IMR-90 (cell line): ENCODE measurements at regions not wholly inside any gene's neighbourhood (a gene's known extent, or its start where the extent isn't known, plus 50 kb on each side); places are given as distances from the start of the nearest gene placed in this dataset.
A peak's percentile ranks its signal among the peaks of the same experiment; 100 is the strongest.

ENCODE experiments used
- ATAC-seq: fragments of 200-7000 bp; cut with Tn5 transposase; 2 replicates; pipeline ENCODE4 v1.9.1; 2020; ENCODE audit warnings: low read depth, mild to moderate bottlenecking, moderate library complexity
- BruUV-seq: library from RNA; stranded (reverse); fragments of 400-500 nt; replicated peaks from 2 replicates; lab custom pipeline; 2021; lab: Mats Ljungman, UMichigan
- CTCF ChIA-PET: fragments of 300-600 bp; formaldehyde crosslinking; extraction: SDS; loops from one replicate; lab custom pipeline; 2021; ENCODE audit warnings: antibody characterized with exemption; lab: Yijun Ruan, JAX
- POLR2A ChIA-PET: fragments of 300-600 bp; sonication (Branson Sonifier 250); formaldehyde crosslinking; loops from one replicate; lab custom pipeline; 2022; ENCODE audit warnings: antibody characterized with exemption; ENCODE audit not compliant: unreplicated experiment; lab: Charles Lee
- DNase-seq: peaks from one replicate; pipeline ENCODE4 v3.0.0; 2013
- H2AFZ ChIP-seq: replicated peaks from 2 replicates; pipeline ENCODE3; 2013; ENCODE audit warnings: low read length, mild to moderate bottlenecking; ENCODE audit not compliant: poor library complexity
- H2AK5ac ChIP-seq: 2 replicates; pipeline ENCODE4 v1.6.1; 2013; ENCODE audit warnings: low read depth, low read length, inconsistent platforms
- H2AK9ac ChIP-seq: replicated peaks from 2 replicates; pipeline ENCODE3; 2013; ENCODE audit warnings: mild to moderate bottlenecking, low read depth, low read length, moderate library complexity; ENCODE audit not compliant: poor library complexity
- H2BK120ac ChIP-seq: 2 replicates; pipeline ENCODE4 v1.6.1; 2013; ENCODE audit warnings: low read depth, low read length, inconsistent platforms
- H2BK15ac ChIP-seq: 3 replicates; pipeline ENCODE4 v1.6.1; 2013; ENCODE audit warnings: low read depth, low read length, inconsistent platforms
- H2BK20ac ChIP-seq: 2 replicates; pipeline ENCODE4 v1.6.1; 2013; ENCODE audit warnings: low read depth, mild to moderate bottlenecking, inconsistent platforms, low read length, moderate library complexity
- H2BK5ac ChIP-seq: 2 replicates; pipeline ENCODE4 v1.6.1; 2013; ENCODE audit warnings: mild to moderate bottlenecking, low read depth, low read length, inconsistent platforms; ENCODE audit not compliant: poor library complexity, severe bottlenecking
- H3K14ac ChIP-seq: replicated peaks from 2 replicates; pipeline ENCODE4 v1.6.1; 2013; ENCODE audit warnings: low read depth, low read length, inconsistent platforms
- H3K18ac ChIP-seq: 2 replicates; pipeline ENCODE4 v1.6.1; 2013; ENCODE audit warnings: low read depth, low read length, control low read depth
- H3K23ac ChIP-seq: 2 replicates; pipeline ENCODE4 v1.6.1; 2013; ENCODE audit warnings: low read depth, low read length, inconsistent platforms
- H3K27ac ChIP-seq: 2 replicates; pipeline ENCODE4 v1.5.1; 2013; ENCODE audit warnings: mild to moderate bottlenecking, control low read depth, low read length; ENCODE audit not compliant: insufficient read depth
- H3K27me3 ChIP-seq: 2 replicates; pipeline ENCODE4 v1.6.1; 2013; ENCODE audit warnings: low read length; ENCODE audit not compliant: control insufficient read depth, insufficient read depth
- H3K36me3 ChIP-seq: 2 replicates; pipeline ENCODE4 v1.6.1; 2013; ENCODE audit warnings: low read length, mixed read lengths; ENCODE audit not compliant: control insufficient read depth, insufficient read depth
- H3K4ac ChIP-seq: 2 replicates; pipeline ENCODE4 v1.6.1; 2013; ENCODE audit warnings: low read depth, low read length, inconsistent platforms
- H3K4me1 ChIP-seq: 2 replicates; pipeline ENCODE4 v1.6.1; 2013; ENCODE audit warnings: low read length, mixed read lengths; ENCODE audit not compliant: control insufficient read depth, insufficient read depth
- H3K4me2 ChIP-seq: 2 replicates; pipeline ENCODE4 v1.6.1; 2013; ENCODE audit warnings: low read depth, mild to moderate bottlenecking, control low read depth, low read length, moderate library complexity
- H3K4me3 ChIP-seq: 2 replicates; pipeline ENCODE4 v1.5.1; 2013; ENCODE audit warnings: low read depth, mild to moderate bottlenecking, control low read depth, low read length, moderate library complexity; ENCODE audit not compliant: insufficient read depth
- H3K56ac ChIP-seq: 2 replicates; pipeline ENCODE4 v1.6.1; 2013; ENCODE audit warnings: low read length, inconsistent platforms; ENCODE audit not compliant: insufficient read depth; ENCODE audit errors: extremely low read depth
- H3K79me1 ChIP-seq, 2 experiments: 2 replicates each; pipeline ENCODE4 v1.6.1; 2013; ENCODE audit warnings: low read length in 2 of 2, inconsistent platforms in 1 of 2, low read depth in 1 of 2
- H3K9ac ChIP-seq: 2 replicates; pipeline ENCODE4 v1.6.1; 2013; ENCODE audit warnings: low read depth, low read length, control low read depth
- H3K9me1 ChIP-seq: 2 replicates; pipeline ENCODE4 v1.6.1; 2013; ENCODE audit warnings: low read length, inconsistent platforms; ENCODE audit not compliant: insufficient read depth
- H3K9me3 ChIP-seq: 2 replicates; pipeline ENCODE4 v1.6.1; 2013; ENCODE audit warnings: low read length; ENCODE audit not compliant: control insufficient read depth, insufficient read depth
- H4K20me1 ChIP-seq: 2 replicates; pipeline ENCODE4 v1.6.1; 2013; ENCODE audit warnings: low read length, inconsistent platforms; ENCODE audit not compliant: insufficient read depth
- H4K5ac ChIP-seq: 2 replicates; pipeline ENCODE4 v1.6.1; 2013; ENCODE audit warnings: mild to moderate bottlenecking, low read depth, low read length, control low read depth
- H4K8ac ChIP-seq, 2 experiments: 2 replicates each; pipeline ENCODE4 v1.6.1; 2013; ENCODE audit warnings: low read depth in 2 of 2, low read length in 2 of 2, control low read depth in 1 of 2, inconsistent platforms in 1 of 2
- H4K91ac ChIP-seq: 2 replicates; pipeline ENCODE4 v1.6.1; 2013; ENCODE audit warnings: low read depth, low read length, inconsistent platforms; ENCODE audit not compliant: insufficient read depth
- BHLHE40 ChIP-seq: fragments of 150-350 bp; IDR thresholded peaks from 2 replicates; pipeline ENCODE4 v1.6.1; 2016; ENCODE audit warnings: mild to moderate bottlenecking, low read depth, low read length
- CEBPB ChIP-seq: IDR thresholded peaks from 2 replicates; pipeline ENCODE4 v1.6.1; 2012; ENCODE audit warnings: low read depth, low read length, improper control_type of control experiment
- CHD1 ChIP-seq: IDR thresholded peaks from 2 replicates; pipeline ENCODE4 v1.6.1; 2012; ENCODE audit warnings: low read depth, low read length, improper control_type of control experiment
- FOS ChIP-seq: fragments of 150-350 bp; IDR thresholded peaks from 2 replicates; pipeline ENCODE4 v1.6.1; 2016; ENCODE audit warnings: low read depth, low read length
- MAFK ChIP-seq: IDR thresholded peaks from 2 replicates; pipeline ENCODE4 v1.6.1; 2012; ENCODE audit warnings: low read depth, low read length, improper control_type of control experiment
- MAZ ChIP-seq: IDR thresholded peaks from 2 replicates; pipeline ENCODE4 v1.6.1; 2012; ENCODE audit warnings: low read depth, mild to moderate bottlenecking, low read length, improper control_type of control experiment, moderate library complexity, borderline replicate concordance
- MXI1 ChIP-seq: IDR thresholded peaks from 2 replicates; pipeline ENCODE4 v1.6.1; 2012; ENCODE audit warnings: low read depth, mild to moderate bottlenecking, low read length, moderate library complexity, borderline replicate concordance
- NFE2L2 ChIP-seq: fragments of 150-350 bp; IDR thresholded peaks from 2 replicates; pipeline ENCODE4 v1.6.1; 2016; ENCODE audit warnings: low read depth, mild to moderate bottlenecking, low read length
- POLR2A ChIP-seq: IDR thresholded peaks from 2 replicates; pipeline ENCODE4 v1.6.1; 2012; ENCODE audit warnings: mild to moderate bottlenecking, low read depth, low read length
- RAD21 ChIP-seq: IDR thresholded peaks from 2 replicates; pipeline ENCODE4 v1.6.1; 2012; ENCODE audit warnings: low read length, improper control_type of control experiment
- RCOR1 ChIP-seq: IDR thresholded peaks from 2 replicates; pipeline ENCODE4 v1.6.1; 2012; ENCODE audit warnings: mild to moderate bottlenecking, low read length, improper control_type of control experiment; ENCODE audit not compliant: insufficient replicate concordance
- RFX5 ChIP-seq: IDR thresholded peaks from 2 replicates; pipeline ENCODE4 v1.8.0; 2012; ENCODE audit warnings: low read depth, mild to moderate bottlenecking, low read length, moderate library complexity
- SMC3 ChIP-seq: fragments of 150-350 bp; IDR thresholded peaks from 2 replicates; pipeline ENCODE4 v1.6.1; 2016; ENCODE audit warnings: low read depth, mild to moderate bottlenecking, antibody characterized with exemption, low read length, moderate library complexity
- WGBS, 2 experiments: methylation state at CpG; one replicate each; pipeline versions ENCODE4 v1.1.5 to v1.1.7; 2013; ENCODE audit warnings: missing lambda C conversion rate in 2 of 2; ENCODE audit not compliant: insufficient read length in 1 of 2; ENCODE audit errors: extremely low coverage in 2 of 2; 5-methylcytosine and 5-hydroxymethylcytosine counted together
- dilution Hi-C: fragments of 300-500 bp; cut with HindIII; formaldehyde crosslinking; loops from one replicate; pipeline ENCODE4 v1.14.3; 2018; ENCODE audit warnings: low sequenced_read_pairs; ENCODE audit not compliant: unreplicated experiment
- in situ Hi-C: fragments of 300-500 bp; cut with MboI; formaldehyde crosslinking; loops from 3 replicates; pipeline ENCODE4 v1.14.3; 2019; ENCODE audit warnings: low sequenced_read_pairs, inconsistent platforms, mixed read lengths
- intact Hi-C: fragments of 100-400 bp; cut with micrococcal nuclease; formaldehyde crosslinking; loops from 2 replicates; pipeline ENCODE4 v1.10.0; 2022
- TF ChIP-seq, protein P1 (sequence below): fragments of 150-350 bp; IDR thresholded peaks from 2 replicates; pipeline ENCODE4 v1.6.1; 2017; ENCODE audit warnings: mild to moderate bottlenecking, antibody characterized with exemption, low read length, low read depth
- TF ChIP-seq, protein P2 (sequence below): conservative IDR thresholded peaks from 2 replicates; pipeline ENCODE4 v1.5.1; 2012; ENCODE audit warnings: mild to moderate bottlenecking, low read depth, low read length, improper control_type of control experiment

DNA sequence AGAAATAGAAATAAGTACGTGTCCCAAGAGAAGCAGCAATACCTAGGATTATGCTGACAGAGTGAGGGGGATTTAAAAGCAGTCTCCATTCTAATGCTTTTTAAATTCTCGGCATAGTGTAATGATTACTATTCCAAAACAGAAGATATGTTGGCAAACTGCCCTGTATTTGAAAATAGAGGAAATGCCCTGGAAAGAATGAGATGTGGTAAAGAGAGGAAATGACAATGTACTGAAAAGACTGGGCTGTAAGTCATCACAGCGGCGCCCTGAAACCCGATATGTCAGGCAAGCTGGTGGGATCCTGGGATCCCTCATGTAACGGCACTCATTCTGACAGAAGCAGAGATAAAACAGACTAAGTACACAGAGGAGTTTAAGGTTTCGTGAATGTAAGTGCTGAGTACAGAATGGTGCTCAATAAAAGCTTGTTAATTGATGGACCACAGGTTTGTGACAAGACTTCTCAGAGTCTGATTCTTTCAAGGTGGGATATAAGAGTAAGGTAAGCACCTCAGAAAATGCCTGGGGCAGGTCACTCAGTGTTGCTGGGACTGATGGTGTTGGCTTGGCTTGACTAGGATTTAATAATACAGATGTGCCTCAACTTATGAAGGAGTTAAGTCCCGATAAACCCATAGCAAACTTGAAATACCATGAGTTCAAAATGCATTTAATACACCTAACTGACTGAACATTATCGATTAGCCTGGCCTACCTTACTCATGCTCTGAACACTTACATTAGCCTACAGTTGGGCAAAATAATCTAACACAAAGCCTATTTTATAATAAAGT lies 91.4 kb downstream of the NFKBIZ start:
- CTCF ChIA-PET = no interaction called here
- peak overlapping the region; percentile 27; the same call in 1 of the 2 replicates for H3K4me3 ChIP-seq
- peak overlapping the region; percentile 100 for H3K18ac ChIP-seq
- peak overlapping the region; percentile 1 for H2AFZ ChIP-seq
- ATAC-seq (peak; percentile 76), DNase-seq (peak; percentile 98)
- H2AK5ac ChIP-seq = peak overlapping the region; percentile 48
- H2BK20ac ChIP-seq = peak overlapping the region; percentile 96
- peak overlapping the region; percentile 87 for H4K91ac ChIP-seq
- no peaks in the 10 kb centered on the region for H3K27me3 ChIP-seq
- peak overlapping the region; percentile 92 for H3K4me2 ChIP-seq
- no peaks in the 10 kb centered on the region for H4K20me1 ChIP-seq
- peak overlapping the region; percentile 97 for H3K4ac ChIP-seq
- WGBS, 2 experiments = 4% methylated on average over 5 of the region's 9 CpGs; no CpG with 5 or more reads in 1 of the 2 experiments
- peak overlapping the region; percentile 71 to 88 for H4K8ac ChIP-seq
- in situ Hi-C loops = no loop called here
- peak overlapping the region; percentile 90 for H3K27ac ChIP-seq
- intact Hi-C loops = loop anchor here (2.0 kb wide), 3 partner anchors 90 to 284 kb away; no protein-coding TSS in a partner anchor
- peak overlapping the region; percentile 76 for H3K23ac ChIP-seq
- dilution Hi-C loops = no loop called here
- H3K9me1 ChIP-seq = peaks cover 4% of the 10 kb centered on the region
- H3K9me3 ChIP-seq = no peaks in the 10 kb centered on the region
- H3K36me3 ChIP-seq = no peaks in the 10 kb centered on the region
- peaks cover 27% of the 10 kb centered on the region for H3K4me1 ChIP-seq
- H2AK9ac ChIP-seq = no peak overlapping the region
- H2BK15ac ChIP-seq = peak overlapping the region; percentile 99
- POLR2A ChIA-PET = no interaction called here
- peak overlapping the region; percentile 97 for H2BK120ac ChIP-seq
- peak overlapping the region; percentile 92 for H3K56ac ChIP-seq
- H3K9ac ChIP-seq = peak overlapping the region; percentile 70
- H3K14ac ChIP-seq = peak overlapping the region; percentile 56
- BruUV-seq = TSS peak; percentile 86
- H4K5ac ChIP-seq = peak overlapping the region; percentile 98
- peak overlapping the region; percentile 93 for H2BK5ac ChIP-seq
- H3K79me1 ChIP-seq = peaks cover 0 to 27% of the 10 kb centered on the region in 2 experiments; a peak in 3 of 4 replicates
- no peak for TF ChIP-seq MAZ
- TF ChIP-seq, protein P1, sequence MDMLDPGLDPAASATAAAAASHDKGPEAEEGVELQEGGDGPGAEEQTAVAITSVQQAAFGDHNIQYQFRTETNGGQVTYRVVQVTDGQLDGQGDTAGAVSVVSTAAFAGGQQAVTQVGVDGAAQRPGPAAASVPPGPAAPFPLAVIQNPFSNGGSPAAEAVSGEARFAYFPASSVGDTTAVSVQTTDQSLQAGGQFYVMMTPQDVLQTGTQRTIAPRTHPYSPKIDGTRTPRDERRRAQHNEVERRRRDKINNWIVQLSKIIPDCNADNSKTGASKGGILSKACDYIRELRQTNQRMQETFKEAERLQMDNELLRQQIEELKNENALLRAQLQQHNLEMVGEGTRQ = no peak
- TF ChIP-seq POLR2A = peak; percentile 73
- TF ChIP-seq NFE2L2 = peak; percentile 22; the same call in 1 of the 2 replicates
- 0 out of 2 replicates have a peak, but pooled peaks have one; percentile 27 for TF ChIP-seq MXI1
- TF ChIP-seq RAD21 = peak; percentile 15; the same call in 1 of the 2 replicates
- TF ChIP-seq SMC3 = 0 out of 2 replicates have a peak, but pooled peaks have one; percentile 9
- TF ChIP-seq CEBPB = peak; percentile 59
- peak; percentile 33; the same call in 1 of the 2 replicates for TF ChIP-seq BHLHE40
- TF ChIP-seq CHD1 = no peak
- TF ChIP-seq RCOR1 = no peak
- TF ChIP-seq, protein P2, sequence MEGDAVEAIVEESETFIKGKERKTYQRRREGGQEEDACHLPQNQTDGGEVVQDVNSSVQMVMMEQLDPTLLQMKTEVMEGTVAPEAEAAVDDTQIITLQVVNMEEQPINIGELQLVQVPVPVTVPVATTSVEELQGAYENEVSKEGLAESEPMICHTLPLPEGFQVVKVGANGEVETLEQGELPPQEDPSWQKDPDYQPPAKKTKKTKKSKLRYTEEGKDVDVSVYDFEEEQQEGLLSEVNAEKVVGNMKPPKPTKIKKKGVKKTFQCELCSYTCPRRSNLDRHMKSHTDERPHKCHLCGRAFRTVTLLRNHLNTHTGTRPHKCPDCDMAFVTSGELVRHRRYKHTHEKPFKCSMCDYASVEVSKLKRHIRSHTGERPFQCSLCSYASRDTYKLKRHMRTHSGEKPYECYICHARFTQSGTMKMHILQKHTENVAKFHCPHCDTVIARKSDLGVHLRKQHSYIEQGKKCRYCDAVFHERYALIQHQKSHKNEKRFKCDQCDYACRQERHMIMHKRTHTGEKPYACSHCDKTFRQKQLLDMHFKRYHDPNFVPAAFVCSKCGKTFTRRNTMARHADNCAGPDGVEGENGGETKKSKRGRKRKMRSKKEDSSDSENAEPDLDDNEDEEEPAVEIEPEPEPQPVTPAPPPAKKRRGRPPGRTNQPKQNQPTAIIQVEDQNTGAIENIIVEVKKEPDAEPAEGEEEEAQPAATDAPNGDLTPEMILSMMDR = no peak
- peak; percentile 78 for TF ChIP-seq MAFK
- peak; percentile 68; the same call in 1 of the 2 replicates for TF ChIP-seq FOS
- no peak for TF ChIP-seq RFX5
